Loucy (cell line): ENCODE measurements at regions not wholly inside any gene's neighbourhood (a gene's known extent, or its start where the extent isn't known, plus 50 kb on each side); places are given as distances from the start of the nearest gene placed in this dataset.

Experiments
- EZH2phosphoT487 ChIP-seq: fragments of 200-600 bp; IDR thresholded peaks from 2 replicates; pipeline ENCODE4 v1.6.1; 2018; ENCODE audit warnings: antibody characterized with exemption, mild to moderate bottlenecking, moderate library complexity, borderline replicate concordance
- TF ChIP-seq, protein P1 (sequence below): fragments of 200-600 bp; sonication (generic); conservative IDR thresholded peaks from 2 replicates; pipeline ENCODE4 v1.5.1; 2014; ENCODE audit warnings: mild to moderate bottlenecking, antibody characterized with exemption, low read length

DNA sequence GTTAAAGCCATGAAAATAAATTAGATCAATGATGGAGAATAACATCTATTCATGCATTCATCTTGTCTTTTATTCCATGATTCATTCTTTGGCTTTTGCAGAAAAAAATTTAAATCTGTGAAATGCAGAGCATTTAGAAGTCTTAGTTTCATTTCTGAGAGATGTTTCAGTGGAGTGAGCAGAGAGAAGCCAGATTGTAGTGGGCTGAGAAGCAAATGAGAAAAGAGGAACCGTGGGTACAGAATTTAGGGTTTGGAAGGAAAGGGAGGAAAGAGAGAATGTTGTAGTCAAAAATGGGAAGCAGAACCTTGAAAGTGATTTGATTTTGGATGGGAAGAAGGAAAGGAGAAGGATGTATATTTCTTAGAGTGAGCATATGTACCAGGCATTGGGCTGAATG, 260.3 kb upstream of the MAN1A1 start:
- TF ChIP-seq, protein P1, sequence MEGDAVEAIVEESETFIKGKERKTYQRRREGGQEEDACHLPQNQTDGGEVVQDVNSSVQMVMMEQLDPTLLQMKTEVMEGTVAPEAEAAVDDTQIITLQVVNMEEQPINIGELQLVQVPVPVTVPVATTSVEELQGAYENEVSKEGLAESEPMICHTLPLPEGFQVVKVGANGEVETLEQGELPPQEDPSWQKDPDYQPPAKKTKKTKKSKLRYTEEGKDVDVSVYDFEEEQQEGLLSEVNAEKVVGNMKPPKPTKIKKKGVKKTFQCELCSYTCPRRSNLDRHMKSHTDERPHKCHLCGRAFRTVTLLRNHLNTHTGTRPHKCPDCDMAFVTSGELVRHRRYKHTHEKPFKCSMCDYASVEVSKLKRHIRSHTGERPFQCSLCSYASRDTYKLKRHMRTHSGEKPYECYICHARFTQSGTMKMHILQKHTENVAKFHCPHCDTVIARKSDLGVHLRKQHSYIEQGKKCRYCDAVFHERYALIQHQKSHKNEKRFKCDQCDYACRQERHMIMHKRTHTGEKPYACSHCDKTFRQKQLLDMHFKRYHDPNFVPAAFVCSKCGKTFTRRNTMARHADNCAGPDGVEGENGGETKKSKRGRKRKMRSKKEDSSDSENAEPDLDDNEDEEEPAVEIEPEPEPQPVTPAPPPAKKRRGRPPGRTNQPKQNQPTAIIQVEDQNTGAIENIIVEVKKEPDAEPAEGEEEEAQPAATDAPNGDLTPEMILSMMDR: no peak
- no peak for TF ChIP-seq EZH2phosphoT487
